DMS79 (cell line): ENCODE measurements at regions not wholly inside any gene's neighbourhood (a gene's known extent, or its start where the extent isn't known, plus 50 kb on each side); places are given as distances from the start of the nearest gene placed in this dataset.

ENCODE experiments used
- DNase-seq: peaks from one replicate; lab custom pipeline; 2025; lab: John Stamatoyannopoulos, UW

DNA sequence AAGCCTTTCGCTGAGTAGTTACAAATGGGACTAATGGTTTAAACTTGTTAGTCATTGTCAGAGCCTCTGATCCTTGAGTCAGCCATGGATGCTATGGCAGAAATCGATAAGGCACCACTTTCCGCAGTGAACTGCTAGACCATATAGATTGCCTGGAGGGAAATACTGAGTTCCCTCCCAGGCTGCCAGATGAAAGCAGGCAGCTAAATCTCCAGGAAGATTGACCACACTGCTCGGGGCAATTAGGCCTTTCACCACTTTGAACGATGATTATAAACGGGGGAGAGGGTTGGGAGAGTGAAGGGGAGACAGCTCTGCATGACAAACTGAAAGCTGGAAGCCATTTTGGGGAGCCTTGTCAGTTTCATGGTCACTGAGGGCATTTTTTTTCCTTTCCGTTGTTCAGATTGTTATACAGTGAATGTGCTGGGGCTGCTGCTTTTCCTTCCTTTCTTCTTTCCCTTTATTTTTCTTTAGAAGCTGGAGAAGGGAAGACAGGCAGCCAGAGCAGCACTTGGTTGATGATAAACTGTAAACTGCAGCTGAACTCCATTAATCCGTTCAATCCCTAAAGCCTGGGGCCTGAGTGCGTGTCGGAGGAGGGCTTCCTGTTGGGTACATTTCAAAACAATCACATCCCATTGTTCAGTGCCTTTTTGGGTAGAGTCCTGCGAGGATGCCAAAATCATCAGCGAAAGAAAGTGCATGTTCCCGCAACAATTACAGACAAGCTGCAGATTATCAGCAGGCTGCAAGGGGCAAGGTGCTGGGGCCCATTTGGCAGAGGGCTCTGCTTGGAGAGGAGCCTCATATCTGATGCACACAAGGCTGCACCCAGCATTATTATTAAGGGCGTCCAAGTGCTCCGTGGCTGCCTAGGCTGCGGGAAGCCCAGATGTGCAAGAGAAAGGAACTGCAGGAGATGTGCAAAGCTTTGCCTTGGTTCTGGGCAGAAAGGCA is 308.4 kb downstream of the PSAT1 start:
- DNase-seq, result no peak

DNA sequence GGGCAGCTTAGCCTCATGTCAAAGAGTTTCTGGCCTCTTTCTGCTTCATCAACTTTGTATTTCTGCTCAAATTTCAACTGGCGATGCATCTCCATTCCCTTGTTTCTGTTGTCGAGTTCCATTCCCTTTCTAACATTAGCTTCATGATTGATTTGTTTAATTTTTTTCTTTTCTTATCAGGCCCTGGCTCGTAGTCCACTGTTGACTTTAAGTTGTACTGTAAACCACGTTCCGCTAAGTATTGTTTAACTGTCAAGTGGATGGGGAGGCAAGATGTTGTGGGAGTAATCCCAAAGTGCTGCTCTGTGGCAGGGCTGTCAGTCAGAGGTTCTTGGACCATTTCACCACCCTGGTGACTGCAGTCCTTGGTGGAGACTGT is 309.1 kb downstream of the PSAT1 start:
- no peak for DNase-seq

GRCh38 chr9:78607853-78608252 is 310.9 kb downstream of the PSAT1 start:
- DNase-seq, result no peak

DNA sequence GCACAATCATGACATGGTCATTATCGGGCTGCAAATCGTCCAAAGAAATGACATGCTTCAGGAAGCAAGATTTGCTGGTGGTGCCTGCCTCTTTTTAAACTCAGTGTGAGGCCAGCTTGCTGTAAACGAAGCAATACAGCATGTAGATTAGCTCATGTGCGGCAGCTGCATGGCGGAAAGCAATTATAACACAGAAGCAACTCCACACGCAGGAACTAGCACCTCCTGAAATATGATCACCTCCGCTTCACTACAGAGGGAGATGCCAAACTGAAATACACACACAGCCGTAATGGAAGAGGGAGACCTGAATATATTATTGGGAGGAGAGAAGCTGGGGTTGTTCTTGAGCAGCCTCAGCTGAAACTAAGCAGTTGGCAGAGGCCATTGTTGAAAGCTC is 312.5 kb downstream of the PSAT1 start:
- no peak for DNase-seq

GRCh38 chr9:78612091-78612490 is 315.2 kb downstream of the PSAT1 start:
- no peak for DNase-seq

DNA sequence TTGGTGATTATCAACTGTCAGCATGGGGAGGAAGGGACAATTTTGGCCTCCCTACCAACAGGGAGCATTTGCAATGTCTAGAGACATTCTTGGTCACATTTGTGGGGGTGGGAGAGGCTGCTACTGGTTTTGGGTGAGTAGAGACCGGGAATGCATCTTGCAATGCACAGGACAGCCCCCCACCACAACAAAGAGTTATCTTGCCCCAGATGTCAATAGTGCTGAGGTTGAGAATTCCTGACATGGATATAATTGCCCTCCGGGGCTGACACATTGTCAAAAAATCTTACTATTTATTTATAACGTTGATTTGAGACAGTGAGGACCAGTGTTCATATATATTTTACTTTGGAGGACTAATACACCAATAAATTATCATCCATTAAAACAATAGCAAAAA is 316.1 kb downstream of the PSAT1 start:
- DNase-seq, result no peak

DNA sequence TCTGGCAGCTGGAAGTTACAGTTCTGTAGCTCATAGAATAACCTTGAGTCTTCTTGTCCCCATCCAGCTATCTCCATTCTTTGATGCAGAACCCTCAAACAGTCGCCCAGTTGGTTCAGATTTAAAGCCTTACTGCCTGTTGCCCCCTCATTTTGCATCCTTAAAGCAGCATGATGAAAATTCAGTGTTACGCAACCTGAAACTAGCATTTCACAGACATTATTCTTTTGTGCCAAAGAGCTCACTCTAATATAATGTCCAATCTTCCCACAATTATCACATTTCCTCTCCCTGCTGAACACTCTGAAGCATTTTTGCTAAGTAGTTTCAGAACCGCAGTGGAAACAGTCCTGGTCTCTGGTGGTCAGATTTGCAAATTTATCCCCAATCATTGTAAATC is 318.0 kb downstream of the PSAT1 start:
- DNase-seq, result no peak

GRCh38 chr9:78615372-78615771 is 318.4 kb downstream of the PSAT1 start:
- no peak for DNase-seq

DNA sequence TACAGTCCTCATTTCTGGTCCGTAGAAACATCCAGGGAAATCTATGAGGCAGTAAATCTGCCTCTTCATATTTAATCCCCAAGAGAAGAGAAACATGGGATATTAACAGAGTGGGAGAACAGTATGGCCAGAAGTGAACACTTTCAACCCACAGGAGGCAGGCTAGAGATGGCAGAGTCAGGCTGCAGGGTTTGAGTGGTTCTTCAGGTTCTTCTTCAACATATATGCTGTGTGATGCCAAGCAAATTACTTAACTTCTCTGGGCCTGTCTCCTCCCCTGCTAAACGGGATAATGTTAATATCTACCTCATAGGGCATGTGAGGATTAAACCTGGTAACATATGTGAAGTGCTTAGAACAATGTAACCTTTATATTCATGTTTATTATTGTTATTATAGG is 321.8 kb downstream of the PSAT1 start:
- no peak for DNase-seq

- no peak for DNase-seq
Measured at GRCh38 chr9:78620303-78620702, 323.4 kb downstream of the PSAT1 start.

GRCh38 chr9:78620764-78621163 is 323.8 kb downstream of the PSAT1 start:
- no peak for DNase-seq

- DNase-seq, result no peak
Measured at GRCh38 chr9:78622126-78622525, 325.2 kb downstream of the PSAT1 start.

DNA sequence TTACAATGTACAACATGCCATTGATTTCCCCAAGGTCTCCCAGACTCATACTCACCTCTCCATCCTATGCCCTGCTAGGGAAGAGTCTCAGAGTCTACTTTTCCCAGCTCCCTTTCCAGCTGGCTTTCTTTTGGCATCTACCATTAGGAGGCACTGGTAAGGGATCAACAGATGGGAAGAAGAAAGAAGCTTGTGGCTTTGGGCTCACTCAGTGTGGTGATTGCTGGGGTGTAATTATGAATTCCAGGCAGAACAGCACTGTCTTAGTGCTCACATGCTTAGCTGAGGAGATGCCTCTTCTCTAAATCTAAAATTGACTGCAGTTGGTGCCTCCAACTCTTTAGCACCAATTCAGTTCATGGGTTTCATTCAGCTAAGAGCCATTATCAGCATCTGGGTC is 330.0 kb downstream of the PSAT1 start:
- DNase-seq, result no peak

DNA sequence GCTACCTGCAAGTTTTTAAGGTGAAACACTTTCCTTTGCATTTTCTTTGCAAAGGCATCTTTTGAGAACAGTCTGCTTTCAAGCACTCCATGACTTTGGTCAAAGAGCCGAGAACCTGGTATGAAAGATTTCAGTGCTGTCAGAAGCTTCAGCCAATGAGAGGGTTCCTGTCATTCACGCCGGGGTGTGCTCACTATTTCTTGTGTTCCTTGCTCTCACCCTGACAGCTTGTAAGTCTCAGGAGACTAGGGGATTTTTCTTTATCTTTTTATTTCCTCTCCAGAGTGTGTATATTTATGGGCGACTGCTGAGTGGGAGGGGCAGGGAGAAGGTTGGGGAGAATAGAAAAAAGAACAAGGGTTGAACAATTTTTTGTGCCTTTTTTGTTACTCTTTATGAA is 334.0 kb downstream of the PSAT1 start:
- DNase-seq, result no peak

DNA sequence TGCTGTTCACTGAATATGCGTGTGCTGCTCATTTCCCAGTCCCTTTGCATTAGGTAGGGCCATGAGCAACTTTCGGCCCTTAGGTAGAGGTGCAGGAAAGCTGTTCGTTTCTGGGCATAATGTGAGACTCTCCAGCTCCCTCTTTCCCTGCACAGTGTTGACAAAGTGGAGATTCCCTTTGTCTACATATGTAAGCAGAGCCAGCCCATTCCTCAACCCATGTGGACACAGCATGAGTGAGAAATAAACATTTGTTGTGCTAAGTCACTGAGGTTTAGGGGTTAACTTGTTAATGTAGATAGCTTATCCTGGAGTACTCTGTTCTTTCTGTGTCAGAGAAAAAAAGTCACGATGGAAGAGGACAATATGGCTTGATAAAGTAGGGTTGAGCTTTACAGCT is 343.8 kb downstream of the PSAT1 start:
- DNase-seq, result no peak

DNA sequence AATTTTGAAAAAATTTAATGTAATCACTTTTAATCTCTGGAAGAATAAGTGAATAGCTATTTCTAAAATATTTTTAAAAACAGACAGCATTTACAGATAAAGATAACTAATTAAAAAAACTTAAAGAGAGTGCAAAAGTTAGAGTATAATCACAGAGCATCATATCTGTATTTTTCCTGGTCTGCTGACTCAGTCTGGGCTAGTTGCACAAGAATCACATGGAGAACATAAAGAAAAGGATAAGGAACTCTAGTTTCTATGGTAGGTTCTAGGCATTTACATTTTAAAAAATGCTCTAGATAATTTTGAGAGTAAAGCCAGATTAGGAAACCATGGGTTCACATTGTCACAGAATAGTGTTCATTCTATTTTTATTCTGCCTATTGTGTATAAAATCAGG is 347.4 kb downstream of the PSAT1 start:
- DNase-seq, result no peak

- no peak for DNase-seq
Measured at GRCh38 chr9:78654324-78654723, 357.4 kb downstream of the PSAT1 start.

DNA sequence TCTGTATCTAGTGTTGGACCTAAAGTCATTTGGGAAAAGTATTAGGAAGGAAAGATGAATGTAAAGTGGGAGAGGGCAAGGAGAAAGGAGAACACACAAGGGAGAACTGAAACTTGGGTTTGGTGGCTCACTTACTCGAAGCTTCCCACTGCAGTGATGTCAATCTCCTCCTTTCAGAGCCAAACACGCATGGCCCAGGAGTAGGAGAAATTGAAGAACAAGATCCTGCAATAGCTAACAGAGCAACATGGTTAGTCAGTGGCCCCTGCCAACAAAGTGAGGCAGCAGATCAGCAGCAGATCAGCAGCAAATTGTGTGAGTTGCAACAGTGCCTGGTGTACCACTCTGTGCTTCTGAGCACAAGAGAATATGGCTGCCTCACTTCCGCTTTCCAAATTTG is 366.4 kb downstream of the PSAT1 start:
- DNase-seq, result no peak

DNA sequence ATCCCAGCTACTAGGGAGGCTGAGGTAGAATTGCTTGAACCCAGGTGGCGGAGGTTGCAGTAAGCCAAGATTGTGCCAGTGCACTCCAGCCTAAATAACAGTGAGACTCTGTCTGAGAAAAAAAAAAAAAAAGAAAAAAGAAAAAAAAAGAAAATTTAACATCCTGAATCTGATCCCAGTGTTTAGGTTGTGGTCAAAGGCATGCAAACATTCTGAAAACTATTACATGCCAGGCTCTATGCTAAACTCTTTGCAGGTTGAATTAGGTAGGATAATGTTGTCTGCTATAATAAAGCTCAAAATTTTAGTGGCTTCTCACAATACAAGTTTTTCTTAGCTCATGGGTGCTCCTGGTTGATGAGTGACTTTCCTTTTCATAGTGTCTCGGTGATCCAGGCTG is 367.4 kb downstream of the PSAT1 start:
- DNase-seq, result no peak

DNA sequence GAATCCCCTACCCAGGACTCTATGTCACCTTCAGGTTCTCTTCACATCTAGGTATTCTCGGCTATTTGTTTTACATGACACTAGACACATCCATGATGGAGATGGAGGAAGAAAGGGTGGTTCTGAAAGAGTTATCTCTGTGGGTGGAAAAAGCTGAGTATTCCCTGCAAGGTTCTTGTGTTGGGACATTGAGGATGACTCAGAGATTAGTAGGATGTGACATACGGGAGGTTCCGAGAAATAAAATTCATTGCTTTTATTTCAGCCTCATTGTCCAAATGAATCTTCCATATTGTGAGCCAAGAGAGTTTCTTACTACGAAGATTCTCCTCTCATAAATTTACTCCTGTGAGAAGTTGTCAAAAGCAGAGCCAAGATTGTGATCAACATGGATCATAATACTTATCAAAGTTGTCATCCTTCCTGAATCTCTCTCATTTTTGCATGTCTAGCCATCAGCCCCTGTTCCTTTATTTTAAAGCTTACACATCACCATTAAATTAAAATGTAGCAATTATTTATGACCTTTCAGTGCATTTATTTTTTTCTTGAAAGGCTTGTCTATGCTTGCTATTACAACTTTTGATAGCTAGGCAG is 370.0 kb downstream of the PSAT1 start:
- no peak for DNase-seq

DNA sequence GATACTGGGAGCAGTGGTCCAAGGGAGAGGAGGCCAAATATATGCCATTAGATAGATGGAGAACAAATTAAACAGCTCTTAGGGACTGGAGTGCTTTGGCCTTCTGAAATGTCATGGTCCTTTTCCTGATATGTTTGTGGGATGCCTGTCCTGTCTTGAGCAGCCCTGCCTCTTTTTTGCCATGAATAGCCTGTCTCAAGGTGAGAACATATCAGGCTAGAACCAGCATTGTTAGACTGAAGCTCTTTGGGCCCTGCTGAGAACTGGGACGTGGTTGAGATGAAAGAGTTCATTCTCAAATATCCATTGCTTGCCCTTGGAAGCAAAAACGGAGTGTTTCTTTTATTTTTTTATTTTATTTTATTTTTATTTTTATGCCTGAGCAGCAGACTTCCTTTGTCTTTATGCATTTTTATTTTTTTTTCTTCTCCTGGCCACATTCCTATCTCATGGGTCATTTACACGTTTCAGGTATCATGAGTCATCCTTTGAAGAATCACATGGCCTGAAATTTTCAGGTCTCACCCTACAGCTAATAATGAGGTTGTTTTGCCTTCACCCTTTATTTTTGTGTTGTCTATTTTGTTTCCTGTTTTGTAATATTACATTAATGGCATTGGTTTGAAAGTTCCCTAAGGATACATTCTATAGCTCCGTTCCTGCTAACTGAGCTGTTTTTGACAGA is 371.4 kb downstream of the PSAT1 start:
- DNase-seq, result no peak

- DNase-seq, result no peak
Measured at GRCh38 chr9:78669591-78669990, 372.7 kb downstream of the PSAT1 start.

- DNase-seq, result no peak
Measured at GRCh38 chr9:78671785-78672184, 374.9 kb downstream of the PSAT1 start.
